Hepatocyte (in vitro differentiated cells): ENCODE measurements at regions not wholly inside any gene's neighbourhood (a gene's known extent, or its start where the extent isn't known, plus 50 kb on each side); places are given as distances from the start of the nearest gene placed in this dataset.
"Not testable (repeated sequence)": the region's sequence is repeated elsewhere in the genome, so short reads cannot be mapped to it uniquely, and the experiment has no call there.

Experiments
- DNase-seq: peaks from one replicate; pipeline ENCODE4 v3.0.0-alpha.2; 2016; ENCODE audit warnings: low spot score
- H2AFZ ChIP-seq: fragments of 200-600 bp; sonication (generic); 2 replicates; pipeline ENCODE4 v1.6.0; 2016; ENCODE audit warnings: antibody characterized with exemption, mild to moderate bottlenecking
- H3K27ac ChIP-seq: fragments of 200-600 bp; sonication (generic); 2 replicates; pipeline ENCODE4 v1.5.1; 2016; ENCODE audit warnings: mild to moderate bottlenecking
- H3K27me3 ChIP-seq: fragments of 200-600 bp; sonication (generic); 2 replicates; pipeline ENCODE4 v1.6.1; 2016
- H3K36me3 ChIP-seq: fragments of 200-600 bp; sonication (generic); replicated peaks from 2 replicates; pipeline ENCODE4 v1.5.1; 2016; ENCODE audit warnings: low read depth; ENCODE audit not compliant: insufficient read depth
- H3K4me1 ChIP-seq: fragments of 200-600 bp; sonication (generic); 2 replicates; pipeline ENCODE4 v1.5.1; 2016; ENCODE audit warnings: mild to moderate bottlenecking, moderate library complexity; ENCODE audit not compliant: insufficient read depth
- H3K4me2 ChIP-seq: fragments of 200-600 bp; sonication (generic); 2 replicates; pipeline ENCODE4 v1.6.0; 2016
- H3K4me3 ChIP-seq: fragments of 200-600 bp; sonication (generic); 2 replicates; pipeline ENCODE4 v1.5.1; 2016; ENCODE audit warnings: mild to moderate bottlenecking
- H3K79me2 ChIP-seq: fragments of 200-600 bp; sonication (generic); 2 replicates; pipeline ENCODE4 v1.6.0; 2017; ENCODE audit warnings: mild to moderate bottlenecking
- H3K9me2 ChIP-seq: fragments of 200-600 bp; sonication (generic); replicated peaks from 2 replicates; pipeline ENCODE4 v1.6.0; 2017; ENCODE audit warnings: mild to moderate bottlenecking; ENCODE audit not compliant: insufficient read depth
- H3K9me3 ChIP-seq: fragments of 200-600 bp; sonication (generic); 2 replicates; pipeline ENCODE4 v1.5.1; 2016; ENCODE audit warnings: low read depth, mild to moderate bottlenecking
- H4K20me1 ChIP-seq: fragments of 200-600 bp; sonication (generic); 2 replicates; pipeline ENCODE4 v1.6.0; 2016; ENCODE audit warnings: mild to moderate bottlenecking; ENCODE audit not compliant: insufficient read depth, poor library complexity, severe bottlenecking
- CTCF ChIP-seq: fragments of 200-600 bp; sonication (generic); IDR thresholded peaks from 2 replicates; pipeline ENCODE4 v1.5.1; 2016; ENCODE audit warnings: antibody characterized with exemption, mild to moderate bottlenecking; ENCODE audit not compliant: poor library complexity
- EZH2 ChIP-seq: fragments of 200-600 bp; sonication (generic); IDR thresholded peaks from 2 replicates; pipeline ENCODE4 v1.6.1; 2016; ENCODE audit warnings: antibody characterized with exemption, mild to moderate bottlenecking, borderline replicate concordance
- EZH2phosphoT487 ChIP-seq: fragments of 200-600 bp; sonication (generic); IDR thresholded peaks from one replicate; pipeline ENCODE4 v1.6.1; 2018; ENCODE audit warnings: antibody characterized with exemption, mild to moderate bottlenecking, low read depth, moderate library complexity; ENCODE audit not compliant: unreplicated experiment, severe bottlenecking
- WGBS: methylation state at CpG from one replicate; pipeline ENCODE4 v1.1.6; 2016; ENCODE audit warnings: low lambda C conversion rate; ENCODE audit errors: missing lambda C conversion rate; 5-methylcytosine and 5-hydroxymethylcytosine counted together

- Histone ChIP-seq H3K9me2 (no peaks in the 10 kb centered on the region), H3K9me3 (no peaks in the 10 kb centered on the region), H2AFZ (no peak overlapping the region), H3K27me3 (no peaks in the 10 kb centered on the region), H3K36me3 (no peaks in the 10 kb centered on the region), H3K4me1 (no peaks in the 10 kb centered on the region), H3K27ac (no peak overlapping the region), H4K20me1 (no peaks in the 10 kb centered on the region), H3K4me2 (no peak overlapping the region), H3K79me2 (no peaks in the 10 kb centered on the region), H3K4me3 (no peak overlapping the region)
- no peak for TF ChIP-seq EZH2phosphoT487
- no peak for TF ChIP-seq EZH2
- TF ChIP-seq CTCF = no peak
- WGBS = 95% methylated on average over 2 of the region's 2 CpGs
- no peak for DNase-seq
Measured at GRCh38 chrX:125681058-125681457, 361.4 kb downstream of the TEX13C start.

GRCh38 chrX:125681507-125681906 is 361.8 kb downstream of the TEX13C start:
- no peaks in the 10 kb centered on the region for H3K9me2 ChIP-seq
- no peaks in the 10 kb centered on the region for H3K27me3 ChIP-seq
- no peaks in the 10 kb centered on the region for H4K20me1 ChIP-seq
- DNase-seq = no peak
- TF ChIP-seq CTCF = no peak
- no peak for TF ChIP-seq EZH2phosphoT487
- TF ChIP-seq EZH2 = no peak
- H3K4me2 ChIP-seq = no peak overlapping the region
- no peak overlapping the region for H2AFZ ChIP-seq
- H3K36me3 ChIP-seq = no peaks in the 10 kb centered on the region
- H3K4me1 ChIP-seq = no peaks in the 10 kb centered on the region
- no peaks in the 10 kb centered on the region for H3K9me3 ChIP-seq
- H3K27ac ChIP-seq = no peak overlapping the region
- no peaks in the 10 kb centered on the region for H3K79me2 ChIP-seq
- no peak overlapping the region for H3K4me3 ChIP-seq

GRCh38 chrX:125690522-125690921 is 370.9 kb downstream of the TEX13C start:
- H3K9me3 ChIP-seq, H3K36me3 ChIP-seq, H3K9me2 ChIP-seq, H3K79me2 ChIP-seq, H3K4me2 ChIP-seq, DNase-seq, H3K27me3 ChIP-seq, H4K20me1 ChIP-seq, H2AFZ ChIP-seq, H3K27ac ChIP-seq, H3K4me1 ChIP-seq, H3K4me3 ChIP-seq: not testable (repeated sequence)
- 94% methylated on average over 26 of the region's 33 CpGs for WGBS

- H3K27ac ChIP-seq = no peak overlapping the region
Measured at GRCh38 chrX:125694171-125694570, 374.5 kb downstream of the TEX13C start.

More at GRCh38 chrX:125694171-125694570, 374.5 kb downstream of the TEX13C start:
- Histone ChIP-seq H3K36me3 (no peaks in the 10 kb centered on the region), H2AFZ (no peak overlapping the region), H3K9me2 (no peaks in the 10 kb centered on the region), H3K4me3 (no peak overlapping the region), H3K9me3 (no peaks in the 10 kb centered on the region), H4K20me1 (no peaks in the 10 kb centered on the region), H3K4me1 (no peaks in the 10 kb centered on the region), H3K79me2 (no peaks in the 10 kb centered on the region), H3K27me3 (no peaks in the 10 kb centered on the region), H3K4me2 (no peak overlapping the region)
- no peak for DNase-seq
- no peak for TF ChIP-seq EZH2phosphoT487
- no peak for TF ChIP-seq EZH2
- no peak for TF ChIP-seq CTCF
- WGBS = 82% methylated on average over 1 of the region's 1 CpG
